ENCODE measurements at regions not wholly inside any gene's neighbourhood (a gene's known extent, or its start where the extent isn't known, plus 50 kb on each side); places are given as distances from the start of the nearest gene placed in this dataset.
"Not testable (repeated sequence)": the region's sequence is repeated elsewhere in the genome, so short reads cannot be mapped to it uniquely, and the experiment has no call there.

GRCh38 chr21:28852706-28853105, 140.0 kb downstream of the LTN1 start:
- WGBS, 2 donors (ENCODE audit: low coverage in 1 of 2), result 48 to 58% methylated on average over 5 of the region's 5 CpGs
- H3K4me3 ChIP-seq, result no peak overlapping the region
- TF ChIP-seq CTCF (IDR thresholded peaks at IDR 0.05) (no peak), POLR2AphosphoS5 (IDR thresholded peaks at IDR 0.05) (no peak)
- no peak overlapping the region for H3K27ac ChIP-seq
- H3K36me3 ChIP-seq, result no peaks in the 10 kb centered on the region
- H3K27me3 ChIP-seq, result no peaks in the 10 kb centered on the region
- peaks cover 0 to 17% (median 0%) of the 10 kb centered on the region in 3 donors for H3K4me1 ChIP-seq
- peaks cover 0 to 4% (median 0%) of the 10 kb centered on the region in 3 donors for H3K9me3 ChIP-seq
- ATAC-seq, result no peak

DNA sequence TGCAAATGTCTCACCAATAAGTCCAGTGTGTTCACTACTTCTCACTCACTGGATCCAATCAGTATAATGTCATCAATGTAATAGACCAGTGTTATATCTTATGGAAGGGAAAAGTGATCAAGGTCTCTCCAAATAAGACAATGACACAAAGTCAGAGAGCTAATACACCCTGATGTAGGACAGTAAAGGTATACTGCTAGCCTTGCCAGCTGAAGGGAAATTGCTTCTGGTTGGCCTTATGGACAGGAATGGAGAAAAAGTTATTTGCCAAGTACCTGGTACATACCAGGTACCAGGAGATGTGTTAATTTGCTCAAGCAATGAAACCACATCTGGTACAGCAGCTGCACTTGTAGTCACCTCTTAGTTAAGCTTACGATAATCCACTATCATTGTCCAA, 141.0 kb downstream of the LTN1 start:
- no peak overlapping the region for H3K4me3 ChIP-seq
- TF ChIP-seq POLR2AphosphoS5 (IDR thresholded peaks at IDR 0.05) (no peak), CTCF (IDR thresholded peaks at IDR 0.05) (no peak), EP300 (IDR thresholded peaks at IDR 0.05) (no peak), POLR2A (IDR thresholded peaks at IDR 0.05) (no peak)
- no peak overlapping the region for H3K27ac ChIP-seq
- ATAC-seq, result no peak
- H3K36me3 ChIP-seq, result no peaks in the 10 kb centered on the region
- 80% methylated on average over 1 of the region's 1 CpG; no CpG with 5 or more reads in 1 of the 2 donors for WGBS, 2 donors (ENCODE audit: low coverage in 1 of 2)
- H3K27me3 ChIP-seq, result no peaks in the 10 kb centered on the region
- H3K4me1 ChIP-seq, result peaks cover 0 to 6% (median 0%) of the 10 kb centered on the region in 3 donors
- peaks cover 0 to 4% (median 0%) of the 10 kb centered on the region in 3 donors for H3K9me3 ChIP-seq

GRCh38 chr21:28839237-28839636, 153.4 kb downstream of the LTN1 start:
- not testable (repeated sequence) for H3K4me3 ChIP-seq, H3K4me1 ChIP-seq, ATAC-seq, H3K27ac ChIP-seq, H3K27me3 ChIP-seq, H3K36me3 ChIP-seq
- peaks cover 0 to 12% (median 0%) of the 10 kb centered on the region in 3 donors for H3K9me3 ChIP-seq
- 67 to 93% methylated on average over 1 of the region's 1 CpG for WGBS, 2 donors (ENCODE audit: low coverage in 1 of 2)

DNA sequence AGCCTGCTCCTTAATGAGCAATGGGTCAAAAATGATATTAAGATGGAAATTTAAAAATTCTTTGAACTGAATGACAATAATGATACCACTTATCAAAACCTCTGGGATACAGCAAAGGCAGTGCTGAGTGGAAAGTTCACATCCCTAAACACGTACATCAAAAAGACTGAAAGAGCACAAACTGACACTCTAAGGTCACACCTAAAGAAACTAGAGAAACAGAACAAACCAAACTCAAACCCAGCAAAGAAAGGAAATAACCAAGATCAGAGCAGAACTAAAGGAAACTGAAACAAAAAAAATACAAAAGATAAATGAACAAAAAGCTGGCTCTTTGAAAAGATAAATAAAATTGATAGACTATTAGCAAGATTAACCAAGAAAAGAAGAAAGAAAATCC, 155.3 kb downstream of the LTN1 start:
- not testable (repeated sequence) for H3K27me3 ChIP-seq, H3K4me3 ChIP-seq, H3K4me1 ChIP-seq, H3K36me3 ChIP-seq, ATAC-seq, H3K27ac ChIP-seq
- 25 to 60% methylated on average over 1 of the region's 1 CpG for WGBS, 2 donors (ENCODE audit: low coverage in 1 of 2)
- peaks cover 0 to 12% (median 0%) of the 10 kb centered on the region in 3 donors for H3K9me3 ChIP-seq

GRCh38 chr21:28836588-28836987, 156.1 kb downstream of the LTN1 start:
- H3K4me3 ChIP-seq, H3K27me3 ChIP-seq, H3K27ac ChIP-seq, ATAC-seq, H3K36me3 ChIP-seq, H3K4me1 ChIP-seq: not testable (repeated sequence)
- 83% methylated on average over 1 of the region's 1 CpG; no CpG with 5 or more reads in 1 of the 2 donors for WGBS, 2 donors (ENCODE audit: low coverage in 1 of 2)
- peaks cover 0 to 12% (median 0%) of the 10 kb centered on the region in 3 donors for H3K9me3 ChIP-seq

DNA sequence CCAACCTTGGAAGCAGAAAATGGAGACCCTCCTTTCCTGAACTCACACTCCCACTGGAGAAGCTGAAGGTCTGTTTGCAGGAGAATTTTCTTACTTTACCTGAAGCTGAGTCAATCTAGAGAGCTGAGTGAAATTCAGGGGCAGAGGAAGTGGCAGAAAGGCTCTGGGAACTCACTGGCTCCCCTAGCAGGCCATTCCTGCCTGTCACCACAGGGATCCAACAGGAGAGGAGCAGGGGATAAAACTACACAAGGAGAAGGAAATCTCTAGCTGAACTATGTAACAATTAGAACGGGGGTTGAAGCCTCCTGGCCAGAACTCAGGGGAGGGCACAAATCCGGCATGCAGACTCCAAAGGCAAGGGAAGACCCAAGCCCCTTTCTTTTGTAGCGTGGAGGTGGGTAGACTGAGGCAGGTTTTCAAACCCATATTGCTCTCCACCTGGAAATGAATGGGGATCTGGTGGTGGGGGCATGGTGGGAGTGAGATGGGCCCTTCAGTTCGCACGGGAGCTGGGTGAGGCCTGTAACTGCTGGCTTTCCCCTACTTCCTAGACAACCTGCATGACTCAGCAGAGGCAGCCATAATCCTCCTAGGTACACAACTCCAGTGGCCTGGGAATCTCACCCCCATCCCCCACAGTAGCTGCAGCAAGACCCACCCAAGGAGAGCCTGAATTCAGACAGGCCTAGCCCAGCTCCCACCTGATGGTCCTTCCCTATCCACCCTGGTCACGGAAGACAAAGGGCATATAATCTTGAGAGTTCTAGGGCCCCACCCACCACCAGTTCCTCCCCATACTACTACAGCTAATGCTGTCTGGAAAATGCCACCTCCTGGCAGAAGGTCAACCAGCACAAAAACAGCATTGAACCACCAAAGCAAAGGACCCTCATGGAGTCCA, 158.1 kb downstream of the LTN1 start:
- H3K4me1 ChIP-seq, result peaks cover 0 to 5% (median 0%) of the 10 kb centered on the region in 3 donors
- TF ChIP-seq EP300 (IDR thresholded peaks at IDR 0.05) (no peak), POLR2A (IDR thresholded peaks at IDR 0.05) (no peak), CTCF (IDR thresholded peaks at IDR 0.05) (no peak), POLR2AphosphoS5 (IDR thresholded peaks at IDR 0.05) (no peak)
- H3K9me3 ChIP-seq, result peaks cover 0 to 6% (median 0%) of the 10 kb centered on the region in 3 donors
- no peak overlapping the region for H3K4me3 ChIP-seq
- H3K27ac ChIP-seq, result no peak overlapping the region
- H3K36me3 ChIP-seq, result no peaks in the 10 kb centered on the region
- no peak for ATAC-seq
- H3K27me3 ChIP-seq, result no peaks in the 10 kb centered on the region
- WGBS, 2 donors (ENCODE audit: low coverage in 1 of 2), result 82 to 93% methylated on average over 2 to 5 of the region's 6 CpGs
